ENCODE measurements at regions not wholly inside any gene's neighbourhood (a gene's known extent, or its start where the extent isn't known, plus 50 kb on each side); places are given as distances from the start of the nearest gene placed in this dataset.

DNA sequence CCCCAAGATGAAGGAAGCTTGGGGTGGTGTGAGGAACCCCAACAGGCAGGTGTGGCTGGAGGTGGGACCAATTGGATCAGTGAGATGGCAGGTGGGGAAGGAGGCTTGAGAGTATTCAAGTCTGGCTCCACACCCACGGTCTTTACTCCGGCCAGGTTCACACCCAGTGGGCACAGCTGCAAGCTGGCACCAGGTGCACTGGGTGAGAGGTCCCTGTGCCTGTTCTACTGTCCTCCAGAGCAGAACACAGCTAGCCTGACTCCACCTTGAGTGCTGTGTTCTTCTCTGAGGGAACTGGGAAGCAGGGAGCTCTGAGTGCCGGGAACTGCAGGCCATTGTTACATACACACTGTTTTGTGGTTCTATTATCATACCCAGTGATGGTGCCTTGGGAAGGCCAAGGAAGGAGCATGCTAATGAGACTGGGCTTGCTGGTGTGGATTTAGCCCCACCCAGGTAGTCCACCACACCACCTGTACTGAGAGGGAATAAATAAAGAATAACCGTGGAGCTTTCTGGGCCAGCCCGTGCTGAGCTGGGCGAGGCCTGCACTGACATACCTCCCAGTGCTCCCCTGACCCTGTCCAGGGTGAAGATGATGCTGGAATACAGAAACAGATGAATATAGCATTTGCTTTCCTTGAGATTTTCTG lies 93.4 kb downstream of the ABHD5 start:
- no peak for ATAC-seq (replicated peaks in 1 of 2)
- Mint-ChIP-seq H3K4me3 (no peak overlapping the region), H3K27me3 (ENCODE audit: low read depth) (peaks cover 12% of the 10 kb centered on the region), H3K27ac (no peak overlapping the region), H3K36me3 (ENCODE audit: insufficient read depth in 2 of 2) (no peaks in the 10 kb centered on the region), H3K4me1 (ENCODE audit: low read depth) (no peaks in the 10 kb centered on the region), H3K9me3 (no peaks in the 10 kb centered on the region)
- DNase-seq: no peak

DNA sequence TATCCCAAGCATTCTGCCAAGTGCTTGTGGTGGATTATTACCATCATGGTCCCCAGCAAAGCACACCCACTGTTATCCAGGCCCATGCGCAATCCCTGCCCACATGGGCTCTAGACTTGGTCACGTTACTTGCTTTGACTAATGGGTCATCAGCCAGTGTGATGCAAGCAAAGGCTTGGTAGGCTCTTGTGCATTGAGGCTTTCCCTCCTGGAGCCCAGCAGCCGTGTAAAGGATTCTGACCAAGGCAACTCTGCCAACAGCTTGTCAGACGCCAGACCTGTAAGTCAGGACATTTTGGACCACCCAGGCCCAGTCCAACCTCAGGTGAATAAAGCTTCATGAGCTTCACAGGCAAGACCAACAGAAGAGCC lies 93.9 kb downstream of the ABHD5 start:
- Mint-ChIP-seq H3K4me1 (ENCODE audit: low read depth) (no peaks in the 10 kb centered on the region), H3K36me3 (ENCODE audit: insufficient read depth in 2 of 2) (no peaks in the 10 kb centered on the region), H3K4me3 (no peak overlapping the region), H3K27me3 (ENCODE audit: low read depth) (peaks cover 17% of the 10 kb centered on the region), H3K27ac (no peak overlapping the region), H3K9me3 (no peaks in the 10 kb centered on the region)
- DNase-seq (no peak), ATAC-seq (replicated peaks in 1 of 2) (no peak)

DNA sequence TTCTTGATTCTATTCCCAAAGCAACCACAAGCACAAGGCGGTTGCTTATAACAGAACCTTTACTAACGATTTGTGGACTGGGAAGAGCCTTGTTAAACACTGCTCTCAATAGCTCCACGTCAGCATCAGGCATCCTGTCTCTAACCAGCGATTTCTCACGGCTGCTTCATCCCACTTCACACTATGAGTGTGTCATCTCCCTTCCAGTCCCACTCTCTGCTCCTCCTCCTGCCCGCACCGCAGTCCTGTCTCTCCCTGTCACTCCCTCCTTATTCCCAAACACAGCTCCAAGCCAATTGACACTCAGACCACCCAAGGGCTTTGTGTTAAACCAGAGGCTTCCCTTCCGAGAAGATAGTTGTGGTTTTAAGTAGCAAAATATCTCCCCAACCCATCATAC lies 94.8 kb downstream of the ABHD5 start:
- no peak overlapping the region for H3K27ac Mint-ChIP-seq
- H3K9me3 Mint-ChIP-seq: no peaks in the 10 kb centered on the region
- no peak for DNase-seq
- no peak overlapping the region for H3K4me3 Mint-ChIP-seq
- H3K36me3 Mint-ChIP-seq (ENCODE audit: insufficient read depth in 2 of 2): no peaks in the 10 kb centered on the region
- H3K27me3 Mint-ChIP-seq (ENCODE audit: low read depth): peaks cover 22% of the 10 kb centered on the region
- no peaks in the 10 kb centered on the region for H3K4me1 Mint-ChIP-seq (ENCODE audit: low read depth)
- ATAC-seq (replicated peaks in 1 of 2): no peak

DNA sequence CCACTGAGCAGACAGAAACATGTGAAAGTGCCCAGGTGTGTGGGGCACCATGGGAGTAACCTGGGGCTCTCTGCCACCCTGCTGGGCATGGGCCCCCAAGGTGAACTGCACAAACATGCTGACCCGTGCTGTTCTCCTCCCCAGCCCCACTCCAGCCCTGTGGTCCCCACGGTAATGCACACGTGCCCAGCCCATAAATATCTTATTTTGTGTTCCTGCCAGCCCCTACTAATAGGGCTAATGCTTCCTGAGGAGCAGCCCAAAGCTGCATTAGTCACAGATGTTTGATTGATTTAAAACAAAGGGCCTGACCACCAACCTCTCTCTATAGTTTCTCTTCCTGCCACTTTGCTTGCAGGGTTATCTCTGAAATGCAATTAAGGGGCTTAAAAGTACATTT lies 95.4 kb downstream of the ABHD5 start:
- no peak overlapping the region for H3K4me3 Mint-ChIP-seq
- no peaks in the 10 kb centered on the region for H3K36me3 Mint-ChIP-seq (ENCODE audit: insufficient read depth in 2 of 2)
- no peaks in the 10 kb centered on the region for H3K9me3 Mint-ChIP-seq
- no peak for DNase-seq
- H3K27me3 Mint-ChIP-seq (ENCODE audit: low read depth): peaks cover 28% of the 10 kb centered on the region
- no peaks in the 10 kb centered on the region for H3K4me1 Mint-ChIP-seq (ENCODE audit: low read depth)
- no peak for ATAC-seq (replicated peaks in 1 of 2)
- H3K27ac Mint-ChIP-seq: no peak overlapping the region

DNA sequence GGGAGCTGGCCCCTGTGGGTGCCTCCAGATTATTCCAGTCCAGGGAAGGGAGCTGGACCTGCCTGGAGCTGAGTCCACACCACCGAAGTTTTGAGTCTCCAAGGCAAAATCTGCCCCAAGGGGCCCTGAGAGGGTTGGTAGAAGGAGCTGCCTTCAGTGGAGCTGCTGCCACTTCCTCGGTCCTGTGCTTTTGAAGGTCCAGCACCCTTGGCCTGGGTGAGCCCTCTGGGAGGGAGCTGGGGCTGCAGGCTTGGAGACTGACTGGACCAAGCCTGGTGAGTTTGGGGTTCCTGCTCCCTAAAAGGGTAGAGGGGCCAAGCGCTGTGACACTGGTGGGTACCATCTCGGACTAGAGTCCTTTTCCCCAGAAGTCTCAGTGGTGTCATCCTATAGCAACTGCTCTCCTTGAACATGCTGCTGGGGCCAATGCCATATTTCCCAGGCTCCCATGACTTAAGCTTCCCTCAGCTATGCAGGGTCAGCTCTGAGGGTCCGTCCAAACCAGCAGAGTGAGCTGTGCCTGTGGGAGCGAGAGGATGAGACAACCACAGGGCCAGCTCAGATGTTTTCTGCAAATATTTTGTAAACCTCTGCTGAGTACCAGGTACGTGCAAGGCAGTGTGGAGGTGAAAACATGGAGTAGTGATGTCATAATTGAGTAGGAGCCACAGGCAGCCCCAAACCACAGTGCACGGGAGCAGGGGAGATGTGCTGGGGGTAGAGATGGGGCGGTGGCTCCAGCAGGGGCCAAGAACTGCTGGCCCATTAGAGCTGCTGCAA lies 96.0 kb downstream of the ABHD5 start:
- DNase-seq: no peak
- no peaks in the 10 kb centered on the region for H3K36me3 Mint-ChIP-seq (ENCODE audit: insufficient read depth in 2 of 2)
- no peaks in the 10 kb centered on the region for H3K9me3 Mint-ChIP-seq

DNA sequence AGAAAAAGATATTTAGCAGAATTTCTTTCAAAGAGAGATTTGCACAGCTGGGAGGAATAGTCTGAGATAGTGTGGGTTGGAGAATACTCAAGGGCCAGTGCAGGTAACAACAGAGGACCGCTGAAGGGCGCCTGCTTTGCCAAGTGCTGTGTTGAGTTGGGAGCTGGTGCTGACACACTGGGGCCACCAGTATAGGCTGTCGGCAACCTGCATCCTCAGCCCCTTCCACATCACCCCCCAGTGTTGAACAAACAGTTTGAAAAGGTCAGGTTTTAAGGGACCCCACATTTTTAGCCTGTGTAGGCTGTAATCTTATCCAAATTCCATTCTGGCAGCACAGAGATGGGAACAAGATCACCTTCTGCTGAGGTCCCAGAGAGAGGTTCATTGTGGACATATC lies 96.6 kb downstream of the ABHD5 start:
- H3K4me3 Mint-ChIP-seq: no peak overlapping the region
- peaks cover 33% of the 10 kb centered on the region for H3K27me3 Mint-ChIP-seq (ENCODE audit: low read depth)
- no peak overlapping the region for H3K27ac Mint-ChIP-seq
- no peaks in the 10 kb centered on the region for H3K4me1 Mint-ChIP-seq (ENCODE audit: low read depth)
- no peak for ATAC-seq (replicated peaks in 1 of 2)
- no peaks in the 10 kb centered on the region for H3K9me3 Mint-ChIP-seq
- DNase-seq: no peak
- H3K36me3 Mint-ChIP-seq (ENCODE audit: insufficient read depth in 2 of 2): no peaks in the 10 kb centered on the region

More for the DNA sequence above, 96.0 kb downstream of the ABHD5 start:
- no peaks in the 10 kb centered on the region for H3K4me1 Mint-ChIP-seq (ENCODE audit: low read depth)
- no peak for ATAC-seq (replicated peaks in 1 of 2)
- H3K4me3 Mint-ChIP-seq: no peak overlapping the region
- H3K27ac Mint-ChIP-seq: no peak overlapping the region
- peaks cover 33% of the 10 kb centered on the region for H3K27me3 Mint-ChIP-seq (ENCODE audit: low read depth)

DNA sequence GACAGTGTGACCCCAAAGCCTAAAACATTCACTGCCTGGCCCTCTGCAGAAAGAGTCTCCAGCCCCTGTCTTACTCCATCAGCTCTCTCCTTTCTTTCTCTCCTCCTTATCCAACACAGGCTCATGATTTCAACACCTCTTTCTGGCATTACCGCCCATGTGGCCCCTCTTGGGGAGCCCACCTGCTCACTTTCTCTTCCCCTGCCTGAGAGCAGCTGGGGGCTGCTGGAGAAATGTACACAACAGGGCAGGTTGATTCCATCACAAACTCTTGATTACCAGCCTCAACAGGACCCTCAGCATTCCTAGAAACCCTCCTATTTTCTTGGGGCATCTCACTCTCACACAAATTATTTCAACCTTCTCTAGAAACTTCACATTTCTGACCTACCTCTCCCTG lies 98.3 kb downstream of the ABHD5 start:
- no peak for ATAC-seq (replicated peaks in 1 of 2)
- H3K4me3 Mint-ChIP-seq: no peak overlapping the region
- no peaks in the 10 kb centered on the region for H3K4me1 Mint-ChIP-seq (ENCODE audit: low read depth)
- H3K27ac Mint-ChIP-seq: no peak overlapping the region
- no peaks in the 10 kb centered on the region for H3K9me3 Mint-ChIP-seq
- H3K36me3 Mint-ChIP-seq (ENCODE audit: insufficient read depth in 2 of 2): no peaks in the 10 kb centered on the region
- H3K27me3 Mint-ChIP-seq (ENCODE audit: low read depth): peaks cover 33% of the 10 kb centered on the region
- no peak for DNase-seq

DNA sequence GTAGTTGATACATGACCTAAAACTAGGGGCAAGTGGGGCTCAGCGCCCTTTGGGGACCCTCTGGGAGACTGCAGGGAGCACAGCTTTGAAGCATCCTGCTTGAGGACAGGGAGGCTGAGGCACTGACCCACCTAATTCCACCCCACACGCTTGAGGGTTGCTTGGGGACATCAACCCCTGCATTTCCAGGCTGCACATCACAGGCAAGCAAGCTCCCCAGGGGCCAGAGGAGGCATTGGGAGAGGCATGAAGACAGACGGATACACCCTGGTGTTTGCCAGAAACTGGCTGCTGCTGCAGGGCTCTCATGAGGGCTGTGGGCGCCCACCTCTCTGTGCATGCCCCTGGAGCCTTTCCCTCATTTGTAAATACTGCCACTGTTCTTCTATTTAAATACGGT lies 99.3 kb downstream of the ABHD5 start:
- Mint-ChIP-seq H3K9me3 (no peaks in the 10 kb centered on the region), H3K27me3 (ENCODE audit: low read depth) (peaks cover 33% of the 10 kb centered on the region), H3K4me3 (no peak overlapping the region), H3K27ac (no peak overlapping the region), H3K36me3 (ENCODE audit: insufficient read depth in 2 of 2) (no peaks in the 10 kb centered on the region), H3K4me1 (ENCODE audit: low read depth) (no peaks in the 10 kb centered on the region)
- ATAC-seq (replicated peaks in 1 of 2) (no peak), DNase-seq (no peak)

DNA sequence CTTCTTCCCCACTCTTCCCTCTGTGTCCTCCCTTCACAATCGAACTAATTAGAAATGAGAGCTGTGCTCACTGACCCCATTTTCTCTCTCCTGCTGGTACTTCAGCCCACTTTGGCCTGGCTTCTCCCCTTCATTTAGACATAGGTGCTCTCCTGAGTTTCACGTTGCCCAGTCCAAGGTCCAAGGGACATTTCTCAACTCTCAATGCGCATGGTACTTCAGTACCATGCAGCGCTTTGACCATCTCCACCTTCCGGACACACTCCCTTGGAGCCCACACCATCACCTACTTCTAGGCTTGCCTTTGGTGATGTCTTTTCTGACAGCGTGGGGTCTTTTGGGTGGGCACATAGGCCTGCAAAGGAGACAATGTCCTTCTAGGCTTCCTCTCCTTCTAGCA lies 99.7 kb downstream of the ABHD5 start:
- Mint-ChIP-seq H3K4me3 (no peak overlapping the region), H3K27ac (no peak overlapping the region), H3K9me3 (no peaks in the 10 kb centered on the region), H3K36me3 (ENCODE audit: insufficient read depth in 2 of 2) (no peaks in the 10 kb centered on the region), H3K4me1 (ENCODE audit: low read depth) (no peaks in the 10 kb centered on the region), H3K27me3 (ENCODE audit: low read depth) (peaks cover 31% of the 10 kb centered on the region)
- ATAC-seq (replicated peaks in 1 of 2) (no peak), DNase-seq (no peak)

DNA sequence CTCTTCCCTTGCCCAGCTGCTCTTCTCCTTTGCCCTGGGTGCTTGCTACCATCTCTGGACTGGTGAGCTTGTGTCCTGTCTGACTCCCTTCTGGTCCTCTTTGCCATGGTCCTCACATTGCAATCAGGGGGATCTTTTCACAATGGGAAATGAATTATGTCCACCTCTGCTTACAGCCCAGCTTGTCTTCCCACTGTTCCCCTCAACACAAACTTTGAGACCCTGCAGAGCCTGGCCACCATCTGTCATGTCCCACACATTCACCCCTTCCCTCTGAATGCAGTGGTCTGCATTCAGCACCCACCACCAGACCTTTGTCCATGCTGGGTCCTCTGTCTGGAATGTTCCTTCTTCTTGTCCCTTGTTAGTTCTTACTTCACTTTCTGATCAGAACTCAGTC lies 100.5 kb downstream of the ABHD5 start:
- no peak for ATAC-seq (replicated peaks in 1 of 2)
- Mint-ChIP-seq H3K4me3 (no peak overlapping the region), H3K27me3 (ENCODE audit: low read depth) (peaks cover 33% of the 10 kb centered on the region), H3K9me3 (no peaks in the 10 kb centered on the region), H3K27ac (no peak overlapping the region), H3K4me1 (ENCODE audit: low read depth) (no peaks in the 10 kb centered on the region), H3K36me3 (ENCODE audit: insufficient read depth in 2 of 2) (no peaks in the 10 kb centered on the region)
- no peak for DNase-seq

DNA sequence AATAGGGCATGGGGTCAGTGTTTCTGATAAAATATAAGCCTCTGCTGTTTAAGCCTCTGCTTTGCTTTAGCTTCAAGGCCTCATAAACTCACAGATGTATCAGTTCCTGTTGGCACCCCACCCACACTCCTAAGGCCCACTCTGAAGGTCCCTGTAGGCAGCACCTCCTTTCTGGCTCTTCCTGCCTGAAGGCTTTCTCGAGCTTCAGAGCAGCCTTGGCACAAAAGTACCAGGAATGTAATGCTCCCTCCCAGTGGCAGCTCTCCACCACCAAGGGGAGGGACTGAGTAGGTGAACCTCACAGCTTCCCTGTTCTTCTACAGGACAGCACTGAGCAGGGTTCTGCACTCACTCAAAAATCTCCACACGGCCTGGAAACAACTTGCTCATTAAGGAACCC lies 102.2 kb downstream of the ABHD5 start:
- no peak overlapping the region for H3K27ac Mint-ChIP-seq

DNA sequence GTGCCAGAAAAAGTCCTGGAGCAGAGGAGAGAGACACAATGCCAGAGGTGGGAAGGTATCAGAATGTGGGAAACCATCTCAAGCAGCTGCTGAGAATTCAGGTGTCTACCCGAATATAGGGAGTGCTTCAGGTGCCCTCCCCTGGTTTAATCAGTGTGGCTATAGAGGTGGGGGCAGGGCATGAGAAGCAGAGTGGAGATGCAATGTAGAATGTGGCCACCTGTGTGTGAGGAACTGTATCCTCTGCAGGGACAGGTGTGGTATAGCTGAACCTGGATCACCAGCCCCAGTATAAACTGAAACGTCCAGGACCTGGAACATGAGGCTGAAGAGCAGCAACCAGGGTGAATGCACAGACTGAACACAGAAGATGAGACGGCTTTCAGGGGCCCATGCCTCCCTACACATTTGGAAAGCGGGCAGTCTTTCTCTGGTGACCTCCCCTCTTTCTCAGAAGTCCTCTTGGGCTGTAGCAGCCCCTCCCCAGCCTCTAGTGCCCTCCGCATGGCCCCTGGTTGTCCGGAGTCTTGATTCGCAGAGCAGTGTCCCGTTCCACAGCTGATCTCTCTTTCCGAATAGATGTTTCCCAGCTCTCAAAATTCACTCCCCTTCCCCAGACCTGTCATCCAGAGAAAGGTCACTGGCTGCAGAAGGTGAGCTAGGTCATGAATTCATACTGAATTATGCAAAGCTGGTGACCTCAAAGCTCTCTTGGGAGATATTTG lies 103.1 kb downstream of the ABHD5 start:
- no peak overlapping the region for H3K27ac Mint-ChIP-seq
- no peak overlapping the region for H3K4me3 Mint-ChIP-seq
- no peak for DNase-seq
- H3K27me3 Mint-ChIP-seq (ENCODE audit: low read depth): peaks cover 33% of the 10 kb centered on the region
- no peaks in the 10 kb centered on the region for H3K9me3 Mint-ChIP-seq
- ATAC-seq (replicated peaks in 1 of 2): no peak
- no peaks in the 10 kb centered on the region for H3K36me3 Mint-ChIP-seq (ENCODE audit: insufficient read depth in 2 of 2)
- no peaks in the 10 kb centered on the region for H3K4me1 Mint-ChIP-seq (ENCODE audit: low read depth)

More for the DNA sequence above, 102.2 kb downstream of the ABHD5 start:
- no peaks in the 10 kb centered on the region for H3K36me3 Mint-ChIP-seq (ENCODE audit: insufficient read depth in 2 of 2)
- peaks cover 33% of the 10 kb centered on the region for H3K27me3 Mint-ChIP-seq (ENCODE audit: low read depth)
- no peaks in the 10 kb centered on the region for H3K4me1 Mint-ChIP-seq (ENCODE audit: low read depth)
- DNase-seq (no peak), ATAC-seq (replicated peaks in 1 of 2) (no peak)
- no peaks in the 10 kb centered on the region for H3K9me3 Mint-ChIP-seq
- no peak overlapping the region for H3K4me3 Mint-ChIP-seq

DNA sequence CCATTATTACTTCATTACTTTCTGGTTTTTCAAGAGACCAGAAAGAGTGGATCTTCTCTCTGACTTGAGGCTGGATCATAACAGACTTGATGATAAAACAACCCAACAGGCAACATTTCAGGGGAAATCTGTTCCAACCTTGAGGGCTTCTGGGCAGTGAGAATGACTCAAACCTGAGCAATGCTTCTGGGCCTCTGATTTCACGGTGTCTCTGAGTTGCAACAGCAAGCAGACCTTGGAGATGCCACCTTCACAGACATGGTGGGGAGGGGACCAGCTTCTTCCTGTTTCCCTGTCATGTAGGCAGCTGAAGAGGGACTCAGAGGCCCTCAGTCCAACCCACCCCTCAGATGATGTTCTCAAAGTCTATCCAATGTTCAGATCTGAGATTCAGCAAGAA lies 104.0 kb downstream of the ABHD5 start:
- Mint-ChIP-seq H3K27ac (no peak overlapping the region), H3K9me3 (no peaks in the 10 kb centered on the region)
- ATAC-seq (replicated peaks in 1 of 2): peak; percentile 65 to 77

More for the DNA sequence above, 104.0 kb downstream of the ABHD5 start:
- H3K4me3 Mint-ChIP-seq: no peak overlapping the region
- DNase-seq: no peak
- peaks cover 26% of the 10 kb centered on the region for H3K27me3 Mint-ChIP-seq (ENCODE audit: low read depth)
- no peaks in the 10 kb centered on the region for H3K36me3 Mint-ChIP-seq (ENCODE audit: insufficient read depth in 2 of 2)
- H3K4me1 Mint-ChIP-seq (ENCODE audit: low read depth): no peaks in the 10 kb centered on the region

All from activated T-cell treated with anti-CD3 and anti-CD28 coated beads, Interleukin-2, amount 50 U/mL, for 72 hours (primary cell).